Body of pancreas (tissue), 4 donors: ENCODE measurements at regions not wholly inside any gene's neighbourhood (a gene's known extent, or its start where the extent isn't known, plus 50 kb on each side); places are given as distances from the start of the nearest gene placed in this dataset.

Experiments
- ATAC-seq: fragments of 150-250 bp; one replicate; pipeline ENCODE4 v1.9.1; 2016
- DNase-seq, 4 donors: peaks; one replicate each; pipeline ENCODE4 v3.0.0-alpha.2; 2019
- H3K27ac ChIP-seq, 4 donors: fragments of 200-600 bp; sonication (generic); 1 replicate in 3 of 4; 2 replicates in 1 of 4; pipeline versions ENCODE4 v1.5.1 to v1.6.1; 2016 to 2019; ENCODE audit warnings: mild to moderate bottlenecking in 1 of 4, mixed read lengths in 1 of 4, moderate library complexity in 1 of 4
- H3K27me3 ChIP-seq, 2 donors: fragments of 200-600 bp; sonication (generic); one replicate each; pipeline ENCODE4 v1.6.0; 2016; ENCODE audit warnings: mild to moderate bottlenecking in 1 of 2
- H3K36me3 ChIP-seq, 2 donors: fragments of 200-600 bp; sonication (generic); replicated peaks in 1 of 2; 2 replicates each; pipeline ENCODE4 v1.5.1; 2016; ENCODE audit warnings: low read depth in 2 of 2; ENCODE audit not compliant: insufficient read depth in 1 of 2
- H3K4me1 ChIP-seq: fragments of 200-600 bp; sonication (generic); one replicate; pipeline ENCODE4 v1.6.0; 2016
- H3K4me3 ChIP-seq, 2 donors: fragments of 200-600 bp; sonication (generic); 1 replicate in 1 of 2; 2 replicates in 1 of 2; pipeline ENCODE4 v1.5.1; 2016 to 2019
- H3K9me3 ChIP-seq, 3 donors: fragments of 200-600 bp; sonication (generic); 1 replicate in 2 of 3; 2 replicates in 1 of 3; pipeline ENCODE4 v1.5.1; 2016
- CTCF ChIP-seq, 7 experiments: fragments of 450-650 bp in 4 of 7; fragments of 200-600 bp in 3 of 7; sonication (generic) in 3 of 7; IDR thresholded peaks; one replicate each; pipeline ENCODE4 v1.5.1; 2016 to 2019; ENCODE audit warnings: antibody characterized with exemption in 7 of 7
- POLR2A ChIP-seq, 3 donors: fragments of 450-650 bp; IDR thresholded peaks; one replicate each; pipeline ENCODE4 v1.6.1; 2016; ENCODE audit warnings: antibody characterized with exemption in 3 of 3, mild to moderate bottlenecking in 2 of 3
- WGBS, 2 donors: methylation state at CpG; one replicate each; pipeline ENCODE4 v1.1.5; 2017; 5-methylcytosine and 5-hydroxymethylcytosine counted together
- intact Hi-C: fragments of 100-400 bp; cut with DNase I; formaldehyde crosslinking; loops from one replicate; pipeline ENCODE4 v1.15.1; 2023

DNA sequence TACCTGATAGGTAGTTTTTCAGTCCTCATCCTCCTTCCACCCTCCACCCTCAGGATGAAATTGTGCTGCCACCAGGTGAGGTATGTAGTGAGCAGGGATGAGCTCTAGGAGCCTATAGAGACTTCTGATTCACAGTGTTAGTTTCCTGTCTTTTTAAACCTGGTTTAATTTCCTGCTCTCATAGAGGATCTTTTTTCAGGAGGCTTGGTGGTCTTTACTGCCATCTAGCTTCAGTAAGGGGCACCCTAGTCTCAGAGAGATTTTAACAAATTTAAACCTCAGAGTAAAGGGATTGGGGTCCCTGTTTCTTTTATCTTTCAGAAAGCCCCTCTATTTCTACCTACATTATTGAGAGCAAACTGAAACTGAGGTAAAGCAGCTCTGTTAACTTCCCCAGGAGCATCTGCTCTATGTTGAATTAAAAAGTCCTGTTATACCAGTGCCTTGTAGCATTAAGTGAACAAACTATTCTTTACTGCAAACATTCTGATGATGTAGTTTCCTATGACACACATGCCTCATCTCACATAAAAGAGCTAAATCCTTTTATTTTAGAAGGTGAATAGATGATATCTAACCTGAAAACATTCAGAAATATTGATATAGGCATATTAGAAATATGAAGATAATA is 172.2 kb upstream of the DDHD1 start:
- no peak for TF ChIP-seq POLR2A (IDR thresholded peaks at IDR 0.05)
- TF ChIP-seq CTCF (IDR thresholded peaks at IDR 0.05) = no peak
- no peaks in the 10 kb centered on the region for H3K36me3 ChIP-seq
- no peak overlapping the region for H3K4me3 ChIP-seq
- H3K9me3 ChIP-seq = no peaks in the 10 kb centered on the region
- H3K27me3 ChIP-seq = no peaks in the 10 kb centered on the region
- H3K27ac ChIP-seq = no peak overlapping the region
- ATAC-seq (no peak), DNase-seq (no peak)
- intact Hi-C loops = no loop called here
- H3K4me1 ChIP-seq = no peaks in the 10 kb centered on the region

GRCh38 chr14:53316504-53316903 is 163.4 kb upstream of the DDHD1 start:
- intact Hi-C loops = no loop called here
- no peak overlapping the region for H3K27ac ChIP-seq
- TF ChIP-seq POLR2A (IDR thresholded peaks at IDR 0.05) (no peak), CTCF (IDR thresholded peaks at IDR 0.05) (no peak)

GRCh38 chr14:53310412-53310811 is 157.3 kb upstream of the DDHD1 start:
- TF ChIP-seq POLR2A (IDR thresholded peaks at IDR 0.05) (no peak), CTCF (IDR thresholded peaks at IDR 0.05) (no peak)
- Histone ChIP-seq H3K27ac (no peak overlapping the region), H3K4me1 (no peaks in the 10 kb centered on the region), H3K36me3 (no peaks in the 10 kb centered on the region), H3K9me3 (no peaks in the 10 kb centered on the region), H3K4me3 (no peak overlapping the region), H3K27me3 (no peaks in the 10 kb centered on the region)
- DNase-seq = no peak
- intact Hi-C loops = no loop called here
- no peak for ATAC-seq
- 86 to 95% methylated on average over 2 of the region's 2 CpGs for WGBS, 2 donors

More at GRCh38 chr14:53316504-53316903, 163.4 kb upstream of the DDHD1 start:
- Histone ChIP-seq H3K9me3 (no peaks in the 10 kb centered on the region), H3K27me3 (no peaks in the 10 kb centered on the region), H3K36me3 (no peaks in the 10 kb centered on the region), H3K4me3 (no peak overlapping the region), H3K4me1 (no peaks in the 10 kb centered on the region)
- 60 to 76% methylated on average over 5 of the region's 5 CpGs for WGBS, 2 donors
- DNase-seq (no peak), ATAC-seq (no peak)

DNA sequence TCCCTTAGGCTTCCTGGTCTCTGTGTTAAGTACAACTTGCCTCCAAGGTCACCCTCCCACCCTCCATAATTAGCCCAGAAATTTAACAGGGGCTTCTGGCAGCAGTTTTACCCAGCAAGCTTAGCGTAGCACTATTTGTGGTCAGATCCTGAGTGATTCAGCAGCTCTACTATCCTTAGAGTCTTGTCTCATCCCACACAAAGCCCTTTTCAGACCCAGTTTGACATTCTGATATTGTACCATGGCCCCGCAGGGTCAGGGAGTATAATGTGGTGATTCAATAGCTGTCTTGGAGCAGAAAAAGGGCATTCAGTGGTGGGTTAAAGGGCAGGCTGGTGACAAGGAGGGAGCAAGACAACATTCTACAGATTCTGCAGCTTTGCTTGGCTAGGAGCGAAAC is 153.8 kb upstream of the DDHD1 start:
- H3K27me3 ChIP-seq = no peaks in the 10 kb centered on the region
- TF ChIP-seq CTCF (IDR thresholded peaks at IDR 0.05) (no peak), POLR2A (IDR thresholded peaks at IDR 0.05) (no peak)
- intact Hi-C loops = loop anchor here (10.0 kb wide), 1 partner anchor 482 kb away; no protein-coding TSS in a partner anchor
- no peak for ATAC-seq
- no peaks in the 10 kb centered on the region for H3K36me3 ChIP-seq
- H3K4me1 ChIP-seq = no peaks in the 10 kb centered on the region
- H3K4me3 ChIP-seq = no peak overlapping the region
- no peaks in the 10 kb centered on the region for H3K9me3 ChIP-seq
- WGBS, 2 donors = 49 to 51% methylated on average over 3 of the region's 3 CpGs
- H3K27ac ChIP-seq = no peak overlapping the region
- DNase-seq = peak in 1 of 4 donors; percentile 9

GRCh38 chr14:53306267-53306721 is 153.2 kb upstream of the DDHD1 start:
- Histone ChIP-seq H3K27me3 (no peaks in the 10 kb centered on the region), H3K27ac (peak overlapping the region in 1 of 4 donors; percentile 25), H3K4me3 (no peak overlapping the region), H3K9me3 (no peaks in the 10 kb centered on the region), H3K4me1 (no peaks in the 10 kb centered on the region), H3K36me3 (no peaks in the 10 kb centered on the region)
- TF ChIP-seq POLR2A (IDR thresholded peaks at IDR 0.05) (no peak), CTCF (IDR thresholded peaks at IDR 0.05) (peak; percentile 66 to 84 (median 76))
- DNase-seq = peak; percentile 49 to 63 (median 58)
- WGBS, 2 donors = 0% methylated on average over 11 of the region's 11 CpGs
- ATAC-seq = peak; percentile 84
- intact Hi-C loops = loop anchor here (10.0 kb wide), 1 partner anchor 481 kb away; no protein-coding TSS in a partner anchor
